Heart right ventricle (tissue), 16 donors: ENCODE measurements at regions not wholly inside any gene's neighbourhood (a gene's known extent, or its start where the extent isn't known, plus 50 kb on each side); places are given as distances from the start of the nearest gene placed in this dataset.

ENCODE experiments used
- ATAC-seq, 8 donors: fragments of 200-7000 bp; cut with Tn5 transposase; one replicate each; pipeline ENCODE4 v1.9.1; 2020; ENCODE audit warnings: mild to moderate bottlenecking in 8 of 8, moderate library complexity in 8 of 8, moderate number of reproducible peaks in 1 of 8
- DNase-seq, 2 donors: peaks; one replicate each; pipeline ENCODE4 v3.0.0-alpha.2; 2020
- H3K27ac ChIP-seq, 10 donors: fragments of 200-600 bp; sonication (generic) in 2 of 10; one replicate each; pipeline versions ENCODE4 v1.5.0 to v1.8.0; 2020 to 2022; ENCODE audit warnings: mild to moderate bottlenecking in 3 of 10
- H3K27me3 ChIP-seq, 7 donors: fragments of 200-600 bp; one replicate each; pipeline ENCODE4 v1.8.0; 2021 to 2022; ENCODE audit warnings: mild to moderate bottlenecking in 2 of 7
- H3K36me3 ChIP-seq, 9 donors: fragments of 200-600 bp; sonication (generic) in 1 of 9; one replicate each; pipeline versions ENCODE4 v1.5.0 to v1.8.0; 2020 to 2022; ENCODE audit warnings: mild to moderate bottlenecking in 2 of 9
- H3K4me1 ChIP-seq, 9 donors: fragments of 200-600 bp; sonication (generic) in 1 of 9; one replicate each; pipeline versions ENCODE4 v1.5.0 to v1.8.0; 2020 to 2022; ENCODE audit warnings: mild to moderate bottlenecking in 4 of 9
- H3K4me3 ChIP-seq, 10 donors: fragments of 200-600 bp; sonication (generic) in 2 of 10; one replicate each; pipeline versions ENCODE4 v1.5.0 to v1.8.0; 2020 to 2022; ENCODE audit warnings: mild to moderate bottlenecking in 7 of 10, moderate library complexity in 2 of 10
- H3K9me3 ChIP-seq, 11 donors: fragments of 200-600 bp in 10 of 11; sonication (generic) in 2 of 11; one replicate each; pipeline versions ENCODE4 v1.5.0 to v1.8.0; 2013 to 2022; ENCODE audit warnings: mild to moderate bottlenecking in 2 of 11, control low read depth in 1 of 11, moderate library complexity in 1 of 11
- WGBS, 2 donors: extraction: QIAGEN DNeasy Blood & Tissue Kit; methylation state at CpG; one replicate each; pipeline ENCODE4 v1.1.7; 2013; ENCODE audit warnings: inconsistent platforms in 1 of 2; 5-methylcytosine and 5-hydroxymethylcytosine counted together
- intact Hi-C, 10 donors: fragments of 100-400 bp; cut with DNase I; formaldehyde crosslinking; loops; one replicate each; pipeline versions ENCODE4 v1.11.1 to v1.14.2; 2022
- TF ChIP-seq, protein P1 (sequence below), 9 donors: fragments of 200-600 bp; sonication (generic) in 2 of 9; IDR thresholded peaks; one replicate each; pipeline versions ENCODE4 v1.5.0 to v1.8.0; 2021 to 2022; ENCODE audit warnings: antibody characterized with exemption in 9 of 9, mild to moderate bottlenecking in 5 of 9, moderate library complexity in 1 of 9
- donor health status: Arrhythmogenic right ventricular cardiomyopathy.
- donor health status: ischemic (EF 13 %, LVEDD 7.1; RV severe dilation, severe dysfunction).
- donor health status: healthy with polysubstance abuse.
- donor health status: DM: no; HTN: yes; CAD: no.
- donor health status: DM: no; HTN: no; CAD: no.
- donor health status: ischemic (EF 25% LVEDD 6.9; RV normal size, moderate dysfunction).
- donor health status: ischemic (EF 25% LVEDD 5.7; RV mildly dilated, moderate dysfunction).
- donor health status: healthy.
- donor health status: DM: yes; HTN: yes; CAD: no.
- donor health status: Ischemic cardiomyopathy.
- donor health status: ischemic (EF 35%, LVEDD 5.7; RV mildly dilated, moderate dysfunction).
- donor health status: nonischemic (EF 11% LVEDD 7.7; RV severe dilation, severe dysfunction).
- donor health status: DM: yes; HTN: yes; CAD: no.
- donor health status: PGD.
- donor health status: ischemic (EF 29% LVEDD 5.4; RV normal size, mild dysfunction).
- donor health status: nonischemic (EF 23%, LVEDD 6.1; RV moderate dilation, normal function).

DNA sequence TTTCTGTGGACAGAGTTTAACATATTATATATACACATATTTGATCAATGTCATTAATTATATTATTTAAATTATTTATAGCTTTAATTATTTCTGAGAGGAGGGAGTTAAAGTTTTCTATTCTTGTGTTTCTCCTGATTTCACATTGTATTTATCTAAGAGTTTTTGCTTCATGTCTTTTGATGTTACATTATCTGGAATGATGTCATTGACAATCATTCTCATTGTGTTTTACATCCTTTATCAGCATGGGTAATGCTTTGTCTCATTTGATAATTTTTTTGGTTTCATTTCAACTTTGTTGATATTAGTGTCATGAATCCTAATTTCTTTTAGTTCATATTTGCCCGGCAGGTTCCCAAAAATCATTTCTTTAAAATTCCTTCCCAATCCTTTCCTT lies 56.7 kb upstream of the TOX2 start:
- ATAC-seq (no peak), DNase-seq (no peak)
- Histone ChIP-seq H3K4me1 (no peaks in the 10 kb centered on the region), H3K27ac (no peak overlapping the region), H3K27me3 (peaks cover 0 to 19% (median 0%) of the 10 kb centered on the region in 7 donors), H3K4me3 (no peak overlapping the region), H3K9me3 (no peaks in the 10 kb centered on the region), H3K36me3 (no peaks in the 10 kb centered on the region)
- WGBS, 2 donors, result 68 to 76% methylated on average over 1 of the region's 1 CpG
- intact Hi-C loops, result no loop called here
- TF ChIP-seq, protein P1, sequence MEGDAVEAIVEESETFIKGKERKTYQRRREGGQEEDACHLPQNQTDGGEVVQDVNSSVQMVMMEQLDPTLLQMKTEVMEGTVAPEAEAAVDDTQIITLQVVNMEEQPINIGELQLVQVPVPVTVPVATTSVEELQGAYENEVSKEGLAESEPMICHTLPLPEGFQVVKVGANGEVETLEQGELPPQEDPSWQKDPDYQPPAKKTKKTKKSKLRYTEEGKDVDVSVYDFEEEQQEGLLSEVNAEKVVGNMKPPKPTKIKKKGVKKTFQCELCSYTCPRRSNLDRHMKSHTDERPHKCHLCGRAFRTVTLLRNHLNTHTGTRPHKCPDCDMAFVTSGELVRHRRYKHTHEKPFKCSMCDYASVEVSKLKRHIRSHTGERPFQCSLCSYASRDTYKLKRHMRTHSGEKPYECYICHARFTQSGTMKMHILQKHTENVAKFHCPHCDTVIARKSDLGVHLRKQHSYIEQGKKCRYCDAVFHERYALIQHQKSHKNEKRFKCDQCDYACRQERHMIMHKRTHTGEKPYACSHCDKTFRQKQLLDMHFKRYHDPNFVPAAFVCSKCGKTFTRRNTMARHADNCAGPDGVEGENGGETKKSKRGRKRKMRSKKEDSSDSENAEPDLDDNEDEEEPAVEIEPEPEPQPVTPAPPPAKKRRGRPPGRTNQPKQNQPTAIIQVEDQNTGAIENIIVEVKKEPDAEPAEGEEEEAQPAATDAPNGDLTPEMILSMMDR (IDR thresholded peaks at IDR 0.05), result no peak

DNA sequence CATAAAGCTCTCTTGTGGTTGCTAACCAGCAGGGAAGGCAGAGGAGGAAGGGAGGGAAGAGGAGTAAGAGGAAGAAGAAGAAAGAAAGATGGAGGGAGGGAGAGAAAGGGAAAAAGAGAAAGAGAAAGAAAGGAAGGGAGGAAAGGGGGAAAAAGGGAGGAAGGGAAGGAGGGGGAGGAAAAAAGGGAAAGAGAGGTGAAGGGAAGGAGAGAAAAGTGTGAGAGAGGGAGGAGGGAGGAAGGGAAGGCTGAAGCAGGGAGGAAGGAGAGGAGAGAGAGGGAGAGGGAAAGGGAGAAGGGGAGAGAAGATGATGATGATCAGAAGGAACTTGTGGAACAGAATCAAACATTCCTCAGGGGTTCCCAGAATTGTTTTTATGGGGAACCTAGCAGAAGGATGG lies 57.5 kb upstream of the TOX2 start:
- Histone ChIP-seq H3K36me3 (no peaks in the 10 kb centered on the region), H3K27me3 (peaks cover 0 to 18% (median 0%) of the 10 kb centered on the region in 7 donors), H3K9me3 (no peaks in the 10 kb centered on the region), H3K4me3 (no peak overlapping the region), H3K27ac (no peak overlapping the region), H3K4me1 (no peaks in the 10 kb centered on the region)
- DNase-seq, result no peak
- TF ChIP-seq, protein P1 (IDR thresholded peaks at IDR 0.05), result no peak
- intact Hi-C loops, result no loop called here
- no peak for ATAC-seq

DNA sequence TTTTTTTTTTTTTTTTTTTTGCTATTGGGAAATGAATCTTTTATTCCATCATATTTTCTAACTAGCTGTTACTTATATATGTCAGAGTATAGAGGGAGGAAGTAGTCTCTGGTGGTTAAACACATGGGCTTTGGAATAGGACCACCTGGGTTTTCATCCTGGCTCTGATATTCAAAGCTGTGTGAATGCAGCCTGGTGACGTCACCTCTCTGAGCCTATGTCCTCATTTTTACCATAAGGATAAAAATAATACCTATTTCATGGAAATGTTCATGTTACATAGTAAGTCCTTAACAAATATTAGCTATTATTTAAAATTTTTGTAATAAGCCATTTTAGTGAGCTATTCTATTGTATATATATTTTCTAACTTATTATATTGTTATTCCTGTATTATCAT lies 58.8 kb upstream of the TOX2 start:
- 76 to 81% methylated on average over 1 of the region's 1 CpG for WGBS, 2 donors
- no peak overlapping the region for H3K27ac ChIP-seq
- TF ChIP-seq, protein P1 (IDR thresholded peaks at IDR 0.05), result no peak
- H3K4me3 ChIP-seq, result no peak overlapping the region
- no peaks in the 10 kb centered on the region for H3K9me3 ChIP-seq
- H3K4me1 ChIP-seq, result no peaks in the 10 kb centered on the region
- DNase-seq (no peak), ATAC-seq (no peak)
- intact Hi-C loops, result no loop called here
- H3K27me3 ChIP-seq, result peaks cover 0 to 13% (median 0%) of the 10 kb centered on the region in 7 donors
- no peaks in the 10 kb centered on the region for H3K36me3 ChIP-seq

DNA sequence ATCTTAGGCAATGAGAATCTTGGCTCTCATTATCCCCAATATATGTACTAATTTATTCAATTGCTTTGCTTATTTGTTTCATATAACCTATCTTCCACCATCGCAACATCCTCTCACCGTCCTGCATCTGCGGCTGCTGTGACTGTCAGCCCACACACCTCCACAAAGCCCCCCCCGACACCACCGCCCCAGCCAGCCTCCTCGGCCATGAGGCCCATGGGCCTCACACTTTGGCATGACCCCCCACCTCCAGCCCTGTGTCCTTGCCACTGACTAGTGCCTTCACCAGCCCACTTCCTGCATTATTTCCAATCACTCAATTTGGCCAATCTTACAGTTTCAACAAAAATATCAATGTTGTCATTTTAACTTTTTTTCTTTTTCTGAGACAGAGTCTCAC lies 60.7 kb upstream of the TOX2 start:
- Histone ChIP-seq H3K9me3 (no peaks in the 10 kb centered on the region), H3K36me3 (no peaks in the 10 kb centered on the region), H3K27me3 (peaks cover 0 to 4% (median 0%) of the 10 kb centered on the region in 7 donors), H3K4me3 (no peak overlapping the region), H3K27ac (no peak overlapping the region), H3K4me1 (peaks cover 0 to 8% (median 0%) of the 10 kb centered on the region in 9 donors)
- ATAC-seq, result no peak
- TF ChIP-seq, protein P1 (IDR thresholded peaks at IDR 0.05), result no peak
- no peak for DNase-seq
- intact Hi-C loops, result no loop called here
- WGBS, 2 donors, result 90 to 93% methylated on average over 6 of the region's 6 CpGs
